Sigmoid colon (tissue), 4 donors: ENCODE measurements at regions not wholly inside any gene's neighbourhood (a gene's known extent, or its start where the extent isn't known, plus 50 kb on each side); places are given as distances from the start of the nearest gene placed in this dataset.

Experiments
- EP300 ChIP-seq, 4 donors: sonication (generic); formaldehyde crosslinking; IDR thresholded peaks; one replicate each; pipeline ENCODE4 v1.6.1; 2017; ENCODE audit warnings: antibody characterized with exemption in 4 of 4
- POLR2A ChIP-seq, 2 donors: fragments of 450-650 bp; IDR thresholded peaks; one replicate each; pipeline ENCODE4 v1.6.1; 2016; ENCODE audit warnings: antibody characterized with exemption in 2 of 2, mild to moderate bottlenecking in 2 of 2, moderate library complexity in 2 of 2
- TF ChIP-seq, protein P1 (sequence below), 4 experiments: fragments of 450-650 bp in 3 of 4; fragments of 200-600 bp in 1 of 4; IDR thresholded peaks; one replicate each; pipeline ENCODE4 v1.5.1; 2016 to 2019; ENCODE audit warnings: antibody characterized with exemption in 4 of 4, mild to moderate bottlenecking in 3 of 4, moderate library complexity in 2 of 4

DNA sequence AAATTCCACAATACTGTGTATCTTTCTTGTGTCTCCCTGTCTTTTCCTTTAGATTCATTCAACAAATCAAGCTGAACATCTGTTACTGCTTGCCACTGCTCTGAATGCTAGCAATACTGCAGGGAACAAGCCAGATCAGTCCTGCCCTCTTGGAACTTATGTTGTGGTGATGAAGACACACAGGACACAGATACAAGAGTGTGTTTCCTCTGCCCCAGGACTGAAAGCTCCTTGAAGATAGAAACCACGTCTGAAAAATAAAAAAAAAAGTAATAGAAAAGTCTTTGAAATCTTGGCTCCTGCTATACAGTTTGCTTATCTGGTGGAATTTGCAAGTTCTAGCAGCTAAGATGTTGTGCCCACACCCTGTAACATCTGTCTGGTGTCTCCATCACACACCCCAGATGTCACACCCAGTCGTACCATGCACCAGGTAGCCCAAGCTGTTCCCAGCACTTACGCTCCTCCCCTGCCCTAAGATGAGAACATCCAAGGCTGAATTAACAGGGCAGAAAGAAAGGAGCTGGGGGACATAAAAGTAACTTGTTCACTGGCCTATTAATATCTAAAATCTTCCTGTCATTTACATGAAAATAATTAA is 80.2 kb upstream of the GALNT2 start:
- TF ChIP-seq POLR2A (IDR thresholded peaks at IDR 0.05) (no peak), EP300 (IDR thresholded peaks at IDR 0.05) (no peak)
- TF ChIP-seq, protein P1, sequence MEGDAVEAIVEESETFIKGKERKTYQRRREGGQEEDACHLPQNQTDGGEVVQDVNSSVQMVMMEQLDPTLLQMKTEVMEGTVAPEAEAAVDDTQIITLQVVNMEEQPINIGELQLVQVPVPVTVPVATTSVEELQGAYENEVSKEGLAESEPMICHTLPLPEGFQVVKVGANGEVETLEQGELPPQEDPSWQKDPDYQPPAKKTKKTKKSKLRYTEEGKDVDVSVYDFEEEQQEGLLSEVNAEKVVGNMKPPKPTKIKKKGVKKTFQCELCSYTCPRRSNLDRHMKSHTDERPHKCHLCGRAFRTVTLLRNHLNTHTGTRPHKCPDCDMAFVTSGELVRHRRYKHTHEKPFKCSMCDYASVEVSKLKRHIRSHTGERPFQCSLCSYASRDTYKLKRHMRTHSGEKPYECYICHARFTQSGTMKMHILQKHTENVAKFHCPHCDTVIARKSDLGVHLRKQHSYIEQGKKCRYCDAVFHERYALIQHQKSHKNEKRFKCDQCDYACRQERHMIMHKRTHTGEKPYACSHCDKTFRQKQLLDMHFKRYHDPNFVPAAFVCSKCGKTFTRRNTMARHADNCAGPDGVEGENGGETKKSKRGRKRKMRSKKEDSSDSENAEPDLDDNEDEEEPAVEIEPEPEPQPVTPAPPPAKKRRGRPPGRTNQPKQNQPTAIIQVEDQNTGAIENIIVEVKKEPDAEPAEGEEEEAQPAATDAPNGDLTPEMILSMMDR (IDR thresholded peaks at IDR 0.05): no peak
